Adrenal gland (tissue), 5 donors: ENCODE measurements at regions not wholly inside any gene's neighbourhood (a gene's known extent, or its start where the extent isn't known, plus 50 kb on each side); places are given as distances from the start of the nearest gene placed in this dataset.

Source experiments
- CTCF ChIP-seq, 6 experiments: fragments of 450-650 bp in 4 of 6; fragments of 200-600 bp in 2 of 6; sonication (generic) in 1 of 6; IDR thresholded peaks; 1 replicate in 5 of 6; 2 replicates in 1 of 6; pipeline versions ENCODE4 v1.5.1 to v1.8.0; 2016 to 2021; ENCODE audit warnings: antibody characterized with exemption in 6 of 6, mild to moderate bottlenecking in 2 of 6, moderate library complexity in 1 of 6
- POLR2A ChIP-seq, 2 donors: fragments of 450-650 bp; IDR thresholded peaks; one replicate each; pipeline ENCODE4 v1.6.1; 2017; ENCODE audit warnings: antibody characterized with exemption in 2 of 2, mild to moderate bottlenecking in 2 of 2, moderate library complexity in 1 of 2
- donor health status: DM: no; HTN: no; CAD: no.

- TF ChIP-seq CTCF (IDR thresholded peaks at IDR 0.05) (no peak), POLR2A (IDR thresholded peaks at IDR 0.05) (no peak)
These were observed 76.2 kb upstream of the PLCL2 start for GRCh38 chr3:16808393-16809107.
